H9 (cell line): ENCODE measurements at regions not wholly inside any gene's neighbourhood (a gene's known extent, or its start where the extent isn't known, plus 50 kb on each side); places are given as distances from the start of the nearest gene placed in this dataset.

Experiments
- DNase-seq: peaks from one replicate; pipeline ENCODE4 v3.0.0-alpha.2; 2017
- H2AFZ ChIP-seq: one replicate; pipeline ENCODE4 v1.6.1; 2013; ENCODE audit warnings: mild to moderate bottlenecking, low read length, control low read depth, moderate library complexity
- H2AK5ac ChIP-seq: 2 replicates; pipeline ENCODE4 v1.6.1; 2013; ENCODE audit warnings: low read length, control low read depth, mixed read lengths; ENCODE audit not compliant: insufficient read length
- H2BK120ac ChIP-seq: one replicate; pipeline ENCODE4 v1.6.1; 2013; ENCODE audit warnings: low read depth, mild to moderate bottlenecking, low read length, control low read depth, inconsistent platforms; ENCODE audit not compliant: poor library complexity, severe bottlenecking
- H2BK12ac ChIP-seq: 2 replicates; pipeline ENCODE4 v1.6.1; 2013; ENCODE audit warnings: low read length, control low read depth, mixed read lengths, low read depth; ENCODE audit not compliant: insufficient read length
- H2BK15ac ChIP-seq: 2 replicates; pipeline ENCODE4 v1.6.1; 2013; ENCODE audit warnings: low read depth, low read length, control low read depth
- H2BK20ac ChIP-seq: one replicate; pipeline ENCODE4 v1.6.1; 2013; ENCODE audit warnings: low read depth, mild to moderate bottlenecking, low read length, control low read depth, inconsistent platforms; ENCODE audit not compliant: poor library complexity, severe bottlenecking
- H2BK5ac ChIP-seq: 2 replicates; pipeline ENCODE4 v1.6.1; 2013; ENCODE audit warnings: low read length, control low read depth, mixed read lengths; ENCODE audit not compliant: insufficient read length
- H3K14ac ChIP-seq: 2 replicates; pipeline ENCODE4 v1.6.1; 2013; ENCODE audit warnings: low read length, control low read depth; ENCODE audit not compliant: insufficient read depth
- H3K18ac ChIP-seq: 2 replicates; pipeline ENCODE4 v1.6.1; 2013; ENCODE audit warnings: low read depth, mild to moderate bottlenecking, mixed read lengths, low read length, control low read depth; ENCODE audit not compliant: insufficient read length
- H3K23ac ChIP-seq: 2 replicates; pipeline ENCODE4 v1.6.1; 2013; ENCODE audit warnings: low read length, control low read depth, mixed read lengths, low read depth; ENCODE audit not compliant: insufficient read length
- H3K23me2 ChIP-seq: 2 replicates; pipeline ENCODE4 v1.6.1; 2013; ENCODE audit warnings: low read depth, mild to moderate bottlenecking, mixed read lengths, low read length, control low read depth; ENCODE audit not compliant: insufficient read length, poor library complexity, severe bottlenecking
- H3K27ac ChIP-seq: 2 replicates; pipeline ENCODE4 v1.5.1; 2013; ENCODE audit warnings: low read length, control low read depth, mixed read lengths, low read depth; ENCODE audit not compliant: insufficient read length
- H3K27me3 ChIP-seq: 2 replicates; pipeline ENCODE4 v1.6.1; 2013; ENCODE audit warnings: low read length, control low read depth, inconsistent platforms; ENCODE audit not compliant: insufficient read depth
- H3K4ac ChIP-seq: 2 replicates; pipeline ENCODE4 v1.6.1; 2013; ENCODE audit warnings: low read depth, mild to moderate bottlenecking, control low read depth, inconsistent platforms, low read length, moderate library complexity
- H3K4me1 ChIP-seq: 2 replicates; pipeline ENCODE4 v1.6.1; 2013; ENCODE audit warnings: low read length, control low read depth, inconsistent platforms; ENCODE audit not compliant: insufficient read depth
- H3K4me2 ChIP-seq: 2 replicates; pipeline ENCODE4 v1.6.1; 2013; ENCODE audit warnings: low read length, control low read depth, mixed read lengths; ENCODE audit not compliant: insufficient read length, insufficient read depth
- H3K56ac ChIP-seq: 2 replicates; pipeline ENCODE4 v1.6.1; 2013; ENCODE audit warnings: low read depth, mild to moderate bottlenecking, mixed read lengths, low read length, control low read depth; ENCODE audit not compliant: insufficient read length
- H3K79me1 ChIP-seq: 2 replicates; pipeline ENCODE4 v1.6.1; 2013; ENCODE audit warnings: low read depth, mild to moderate bottlenecking, moderate library complexity, low read length, control low read depth, inconsistent platforms; ENCODE audit not compliant: insufficient read depth, poor library complexity, severe bottlenecking
- H3K79me2 ChIP-seq: 2 replicates; pipeline ENCODE4 v1.6.1; 2013; ENCODE audit warnings: low read length, control low read depth, inconsistent platforms; ENCODE audit not compliant: insufficient read depth
- H3K9ac ChIP-seq: 2 replicates; pipeline ENCODE4 v1.6.1; 2013; ENCODE audit warnings: low read length, control low read depth, mixed read lengths; ENCODE audit not compliant: insufficient read length; ENCODE audit errors: extremely low read depth
- H3K9me3 ChIP-seq: one replicate; pipeline ENCODE4 v1.6.1; 2013; ENCODE audit warnings: low read depth, low read length, inconsistent platforms; ENCODE audit not compliant: control insufficient read depth
- H3T11ph ChIP-seq: one replicate; pipeline ENCODE4 v1.6.1; 2013; ENCODE audit warnings: mild to moderate bottlenecking, low read length, control low read depth, inconsistent platforms
- H4K20me1 ChIP-seq: one replicate; pipeline ENCODE4 v1.6.1; 2013; ENCODE audit not compliant: control insufficient read depth, insufficient read length, insufficient read depth
- H4K5ac ChIP-seq: 2 replicates; pipeline ENCODE4 v1.6.1; 2013; ENCODE audit warnings: low read depth, mild to moderate bottlenecking, mixed read lengths, low read length, control low read depth; ENCODE audit not compliant: insufficient read length
- H4K8ac ChIP-seq: replicated peaks from 2 replicates; pipeline ENCODE4 v1.6.1; 2013; ENCODE audit warnings: low read length, control low read depth, mixed read lengths, low read depth; ENCODE audit not compliant: insufficient read length
- H4K91ac ChIP-seq: 2 replicates; pipeline ENCODE4 v1.6.1; 2013; ENCODE audit warnings: low read depth, mild to moderate bottlenecking, moderate library complexity, mixed read lengths, low read length, control low read depth; ENCODE audit not compliant: insufficient read length
- H3K27ac Mint-ChIP-seq, 3 experiments: 2 replicates in 2 of 3; 3 replicates in 1 of 3; pipeline ENCODE4 v1.8.0; 2020 to 2021; ENCODE audit warnings: mixed read lengths in 3 of 3, mild to moderate bottlenecking in 1 of 3, moderate library complexity in 1 of 3
- H3K27me3 Mint-ChIP-seq: 2 replicates; pipeline ENCODE4 v1.8.0; 2021; ENCODE audit warnings: low read depth, mild to moderate bottlenecking, moderate library complexity, mixed read lengths
- H3K36me3 Mint-ChIP-seq, 3 experiments: 2 replicates in 2 of 3; 3 replicates in 1 of 3; pipeline ENCODE4 v1.8.0; 2020 to 2021; ENCODE audit warnings: low read depth in 3 of 3, mixed read lengths in 3 of 3; ENCODE audit not compliant: insufficient read depth in 1 of 3
- H3K4me1 Mint-ChIP-seq, 2 experiments: 2 replicates each; pipeline ENCODE4 v1.8.0; 2020; ENCODE audit warnings: mixed read lengths in 2 of 2
- H3K4me3 Mint-ChIP-seq, 2 experiments: 2 replicates in 1 of 2; 3 replicates in 1 of 2; pipeline ENCODE4 v1.8.0; 2020 to 2021; ENCODE audit warnings: mild to moderate bottlenecking in 2 of 2, mixed read lengths in 2 of 2, moderate library complexity in 1 of 2
- H3K9me3 Mint-ChIP-seq, 2 experiments: 2 replicates in 1 of 2; 3 replicates in 1 of 2; pipeline ENCODE4 v1.8.0; 2020; ENCODE audit warnings: mild to moderate bottlenecking in 2 of 2, mixed read lengths in 2 of 2, moderate library complexity in 1 of 2
- CTCF ChIP-seq: fragments of 200-600 bp; sonication (generic); conservative IDR thresholded peaks from 3 replicates; pipeline ENCODE4 v1.8.0; 2021; ENCODE audit warnings: antibody characterized with exemption, mild to moderate bottlenecking
- WGBS: extraction: QIAGEN DNeasy Blood & Tissue Kit; methylation state at CpG from one replicate; pipeline ENCODE4 v1.1.7; 2013; ENCODE audit warnings: missing lambda C conversion rate, low lambda C conversion rate, mixed read lengths; ENCODE audit not compliant: insufficient read length; ENCODE audit errors: extremely low coverage; 5-methylcytosine and 5-hydroxymethylcytosine counted together

- Histone ChIP-seq H2BK15ac (no peak overlapping the region), H2AFZ (no peak overlapping the region), H3K79me1 (no peaks in the 10 kb centered on the region), H3K9me3 (no peaks in the 10 kb centered on the region), H2BK20ac (no peak overlapping the region), H3K79me2 (no peaks in the 10 kb centered on the region), H4K5ac (no peak overlapping the region), H3K56ac (no peak overlapping the region), H2AK5ac (no peak overlapping the region), H3K23me2 (no peaks in the 10 kb centered on the region), H4K91ac (no peak overlapping the region), H3K4ac (no peak overlapping the region), H3K14ac (no peak overlapping the region), H2BK5ac (no peak overlapping the region), H3K4me1 (no peaks in the 10 kb centered on the region), H2BK12ac (no peak overlapping the region), H4K20me1 (no peaks in the 10 kb centered on the region), H3K27me3 (no peaks in the 10 kb centered on the region), H3K23ac (no peak overlapping the region), H3K18ac (no peak overlapping the region), H3K27ac (no peak overlapping the region), H3K4me2 (no peak overlapping the region), H3K9ac (no peak overlapping the region), H4K8ac (no peak overlapping the region), H2BK120ac (no peak overlapping the region), H3T11ph (no peak overlapping the region)
- no CpG with 5 or more reads among the region's 7 CpGs for WGBS
- Mint-ChIP-seq H3K36me3 (no peaks in the 10 kb centered on the region), H3K4me3 (no peak overlapping the region), H3K4me1 (no peaks in the 10 kb centered on the region), H3K9me3 (no peaks in the 10 kb centered on the region; a peak in 1 of 5 replicates), H3K27ac (no peak overlapping the region), H3K27me3 (peaks cover 5% of the 10 kb centered on the region; the same call in 1 of the 2 replicates)
- DNase-seq, result no peak
- no peak for TF ChIP-seq CTCF
Observed at GRCh38 chr1:30225357-30225756, 498.0 kb downstream of the MATN1 start.
